CD4-positive, alpha-beta T cell (primary cell): ENCODE measurements at regions not wholly inside any gene's neighbourhood (a gene's known extent, or its start where the extent isn't known, plus 50 kb on each side); places are given as distances from the start of the nearest gene placed in this dataset.

Source experiments
- ATAC-seq: fragments of 200-7000 bp; cut with Tn5 transposase; one replicate; pipeline ENCODE4 v1.10.0; 2022; ENCODE audit warnings: mild to moderate bottlenecking; ENCODE audit not compliant: poor library complexity
- CTCF ChIA-PET: fragments of 350-600 bp; sonication (Branson Sonifier 250); formaldehyde crosslinking; loops from one replicate; lab custom pipeline; 2021; ENCODE audit warnings: antibody characterized with exemption, inconsistent platforms; lab: Charles Lee
- POLR2A ChIA-PET: fragments of 350-600 bp; sonication (Branson Sonifier 250); formaldehyde crosslinking; loops from one replicate; lab custom pipeline; 2021; ENCODE audit warnings: antibody characterized with exemption, inconsistent platforms; lab: Charles Lee
- DNase-seq, 14 experiments: peaks; one replicate each; pipeline ENCODE4 v3.0.0-alpha.2; 2013 to 2020; ENCODE audit warnings: mixed read lengths in 2 of 14
- H3K27ac ChIP-seq, 2 donors: one replicate each; pipeline versions ENCODE4 v1.5.1 to v1.7.0; 2013; ENCODE audit warnings: low read length in 2 of 2, low read depth in 1 of 2, mild to moderate bottlenecking in 1 of 2
- H3K27me3 ChIP-seq, 2 experiments: 1 replicate in 1 of 2; 2 replicates in 1 of 2; pipeline versions ENCODE4 v1.6.1 to v1.7.0; 2013; ENCODE audit warnings: low read length in 2 of 2, control low read depth in 1 of 2, mild to moderate bottlenecking in 1 of 2, moderate library complexity in 1 of 2; ENCODE audit not compliant: insufficient read depth in 2 of 2, control insufficient read depth in 1 of 2
- H3K36me3 ChIP-seq: one replicate; pipeline ENCODE4 v1.6.1; 2013; ENCODE audit warnings: low read length, control low read depth; ENCODE audit not compliant: insufficient read depth
- H3K4me1 ChIP-seq: one replicate; pipeline ENCODE4 v1.6.1; 2013; ENCODE audit warnings: low read length, control low read depth; ENCODE audit not compliant: insufficient read depth
- H3K4me3 ChIP-seq: one replicate; pipeline ENCODE4 v1.5.1; 2013; ENCODE audit warnings: mild to moderate bottlenecking, low read length, moderate library complexity
- H3K9me3 ChIP-seq, 2 experiments: 1 replicate in 1 of 2; 2 replicates in 1 of 2; pipeline versions ENCODE4 v1.6.1 to v1.7.0; 2013; ENCODE audit warnings: low read length in 2 of 2, mild to moderate bottlenecking in 2 of 2, control low read depth in 1 of 2, moderate library complexity in 1 of 2; ENCODE audit not compliant: control insufficient read depth in 1 of 2, insufficient read depth in 1 of 2
- H3K27ac Mint-ChIP-seq: one replicate; pipeline ENCODE4 v1.8.0; 2020; ENCODE audit warnings: mixed read lengths
- H3K27me3 Mint-ChIP-seq: one replicate; pipeline ENCODE4 v1.8.0; 2021; ENCODE audit warnings: mixed read lengths
- H3K36me3 Mint-ChIP-seq: one replicate; pipeline ENCODE4 v1.8.0; 2021; ENCODE audit warnings: low read depth, mixed read lengths
- H3K4me1 Mint-ChIP-seq: one replicate; pipeline ENCODE4 v1.8.0; 2021; ENCODE audit warnings: low read depth, mixed read lengths
- H3K4me3 Mint-ChIP-seq: one replicate; pipeline ENCODE4 v1.8.0; 2020; ENCODE audit warnings: mild to moderate bottlenecking, mixed read lengths
- H3K9me3 Mint-ChIP-seq: one replicate; pipeline ENCODE4 v1.8.0; 2020; ENCODE audit warnings: mixed read lengths
- intact Hi-C, 2 experiments: fragments of 100-400 bp; cut with DNase I in 1 of 2; cut with micrococcal nuclease in 1 of 2; formaldehyde crosslinking; loops; one replicate each; pipeline versions ENCODE4 v1.15.1 to v1.9.0; 2023 to 2025; cut with DNase I, micrococcal nuclease
- TF ChIP-seq, protein P1 (sequence below): fragments of 200-600 bp; IDR thresholded peaks from one replicate; pipeline ENCODE4 v1.8.0; 2022; ENCODE audit warnings: antibody characterized with exemption, mild to moderate bottlenecking

DNA sequence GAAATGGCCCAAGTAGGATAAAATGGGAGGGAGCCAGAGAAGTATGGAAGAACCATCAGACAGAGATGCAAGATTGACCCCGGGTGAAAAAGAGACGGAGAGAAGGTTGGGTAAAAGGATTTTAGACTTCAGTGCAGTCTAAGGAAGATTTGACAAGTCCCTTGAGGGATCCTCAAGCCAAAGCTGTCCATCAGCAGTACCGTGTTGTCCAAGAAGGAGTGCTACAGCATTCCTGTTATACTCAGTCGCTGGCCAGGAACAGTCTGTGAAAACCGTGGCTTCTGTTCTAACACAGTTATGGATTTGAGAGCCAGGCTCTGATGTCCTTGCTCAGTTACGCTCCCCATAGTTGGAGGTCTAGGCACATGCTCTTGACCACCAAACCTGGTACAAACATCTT lies 383.9 kb upstream of the DAB2 start:
- no peaks in the 10 kb centered on the region for H3K9me3 ChIP-seq
- H3K27me3 ChIP-seq = no peaks in the 10 kb centered on the region
- CTCF ChIA-PET = no interaction called here
- H3K36me3 ChIP-seq = no peaks in the 10 kb centered on the region
- H3K36me3 Mint-ChIP-seq = no peaks in the 10 kb centered on the region
- ATAC-seq (no peak), DNase-seq (no peak)
- no peaks in the 10 kb centered on the region for H3K4me1 ChIP-seq
- TF ChIP-seq, protein P1, sequence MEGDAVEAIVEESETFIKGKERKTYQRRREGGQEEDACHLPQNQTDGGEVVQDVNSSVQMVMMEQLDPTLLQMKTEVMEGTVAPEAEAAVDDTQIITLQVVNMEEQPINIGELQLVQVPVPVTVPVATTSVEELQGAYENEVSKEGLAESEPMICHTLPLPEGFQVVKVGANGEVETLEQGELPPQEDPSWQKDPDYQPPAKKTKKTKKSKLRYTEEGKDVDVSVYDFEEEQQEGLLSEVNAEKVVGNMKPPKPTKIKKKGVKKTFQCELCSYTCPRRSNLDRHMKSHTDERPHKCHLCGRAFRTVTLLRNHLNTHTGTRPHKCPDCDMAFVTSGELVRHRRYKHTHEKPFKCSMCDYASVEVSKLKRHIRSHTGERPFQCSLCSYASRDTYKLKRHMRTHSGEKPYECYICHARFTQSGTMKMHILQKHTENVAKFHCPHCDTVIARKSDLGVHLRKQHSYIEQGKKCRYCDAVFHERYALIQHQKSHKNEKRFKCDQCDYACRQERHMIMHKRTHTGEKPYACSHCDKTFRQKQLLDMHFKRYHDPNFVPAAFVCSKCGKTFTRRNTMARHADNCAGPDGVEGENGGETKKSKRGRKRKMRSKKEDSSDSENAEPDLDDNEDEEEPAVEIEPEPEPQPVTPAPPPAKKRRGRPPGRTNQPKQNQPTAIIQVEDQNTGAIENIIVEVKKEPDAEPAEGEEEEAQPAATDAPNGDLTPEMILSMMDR = no peak
- H3K4me3 Mint-ChIP-seq = no peak overlapping the region
- H3K27ac Mint-ChIP-seq = no peak overlapping the region
- intact Hi-C loops = no loop called here
- no peak overlapping the region for H3K4me3 ChIP-seq
- H3K9me3 Mint-ChIP-seq = no peaks in the 10 kb centered on the region
- H3K27ac ChIP-seq = no peak overlapping the region
- POLR2A ChIA-PET = no interaction called here
- no peaks in the 10 kb centered on the region for H3K4me1 Mint-ChIP-seq
- peaks cover 12% of the 10 kb centered on the region for H3K27me3 Mint-ChIP-seq

GRCh38 chr5:39801306-39801705 lies 376.5 kb upstream of the DAB2 start:
- Mint-ChIP-seq H3K9me3 (no peaks in the 10 kb centered on the region), H3K36me3 (no peaks in the 10 kb centered on the region), H3K27ac (no peak overlapping the region), H3K27me3 (peaks cover 7% of the 10 kb centered on the region), H3K4me1 (no peaks in the 10 kb centered on the region), H3K4me3 (no peak overlapping the region)
- Histone ChIP-seq H3K9me3 (no peaks in the 10 kb centered on the region), H3K4me1 (no peaks in the 10 kb centered on the region), H3K27me3 (no peaks in the 10 kb centered on the region), H3K27ac (no peak overlapping the region), H3K36me3 (no peaks in the 10 kb centered on the region), H3K4me3 (no peak overlapping the region)
- intact Hi-C loops = no loop called here
- CTCF ChIA-PET = no interaction called here
- no peak for ATAC-seq
- POLR2A ChIA-PET = no interaction called here
- TF ChIP-seq, protein P1 = no peak
- no peak for DNase-seq

DNA sequence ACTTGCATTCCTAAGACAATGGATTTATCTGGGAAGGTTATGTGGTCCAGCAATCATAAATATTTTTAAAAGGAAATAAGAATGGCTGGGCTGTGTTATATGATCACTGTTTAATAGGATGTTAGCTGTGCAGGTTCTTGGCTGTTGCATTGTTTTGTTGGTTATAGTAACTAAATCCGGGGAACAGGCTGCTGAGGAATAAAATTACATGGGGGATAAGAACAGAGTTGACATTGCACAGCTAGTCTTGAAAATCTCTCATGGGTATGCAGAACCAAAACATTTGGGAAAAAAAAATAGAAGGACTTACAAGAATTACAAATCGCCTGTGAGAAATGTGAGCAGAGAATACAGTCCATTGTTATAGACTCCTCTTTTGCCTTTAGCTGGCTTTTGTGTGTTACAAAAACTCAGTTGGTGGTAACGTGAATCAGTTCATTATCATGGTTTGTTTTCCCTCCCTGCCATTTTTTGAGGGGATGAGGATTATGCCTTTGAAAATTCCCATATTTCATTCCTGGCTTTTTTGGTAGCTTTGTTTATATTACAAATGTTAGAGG lies 375.3 kb upstream of the DAB2 start:
- TF ChIP-seq, protein P1 = no peak
- Mint-ChIP-seq H3K9me3 (no peaks in the 10 kb centered on the region), H3K27me3 (peaks cover 9% of the 10 kb centered on the region), H3K27ac (no peak overlapping the region), H3K36me3 (no peaks in the 10 kb centered on the region), H3K4me3 (no peak overlapping the region), H3K4me1 (no peaks in the 10 kb centered on the region)
- Histone ChIP-seq H3K4me3 (no peak overlapping the region), H3K27me3 (no peaks in the 10 kb centered on the region), H3K4me1 (no peaks in the 10 kb centered on the region), H3K36me3 (no peaks in the 10 kb centered on the region), H3K9me3 (no peaks in the 10 kb centered on the region), H3K27ac (no peak overlapping the region)
- ATAC-seq = no peak
- intact Hi-C loops = no loop called here
- no peak for DNase-seq
- ChIA-PET CTCF (no interaction called here), POLR2A (no interaction called here)
